COLO668 (cell line): ENCODE measurements at regions not wholly inside any gene's neighbourhood (a gene's known extent, or its start where the extent isn't known, plus 50 kb on each side); places are given as distances from the start of the nearest gene placed in this dataset.
A peak's percentile ranks its signal among the peaks of the same experiment; 100 is the strongest.
"Not testable (repeated sequence)": the region's sequence is repeated elsewhere in the genome, so short reads cannot be mapped to it uniquely, and the experiment has no call there.

Experiments used
- DNase-seq: peaks from one replicate; lab custom pipeline; 2025; ENCODE audit not compliant: unreplicated experiment; lab: John Stamatoyannopoulos, UW

- DNase-seq, result no peak
These were observed 174.8 kb downstream of the PDGFRA start for GRCh38 chr4:54403700-54404453.

DNA sequence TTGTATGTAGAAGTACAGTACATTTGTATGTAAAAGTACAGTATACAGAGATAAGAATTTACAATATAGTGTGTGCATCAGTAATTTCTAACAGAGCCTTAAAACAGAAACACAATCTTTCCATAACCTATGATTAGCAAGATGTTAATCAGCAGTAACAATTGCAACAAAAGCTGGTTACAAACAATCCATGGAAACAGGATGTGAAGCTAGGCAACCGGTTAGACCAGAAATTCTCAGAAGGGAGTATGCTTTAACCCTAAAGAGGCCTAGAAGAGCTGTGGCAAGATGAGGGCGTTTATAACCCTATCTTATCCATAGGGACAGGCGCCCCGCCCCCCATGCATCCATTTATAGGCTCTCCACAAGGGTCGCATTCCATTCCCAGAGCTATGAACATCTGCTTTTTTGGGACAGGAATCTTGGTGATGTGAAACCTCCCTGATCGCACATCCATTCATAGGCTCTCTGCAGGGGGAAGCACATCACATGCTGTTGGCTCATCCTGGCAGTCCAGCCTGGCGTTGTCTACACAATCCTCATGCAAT, 180.3 kb downstream of the PDGFRA start:
- DNase-seq, result not testable (repeated sequence)

- no peak for DNase-seq
These were observed 185.5 kb downstream of the PDGFRA start for GRCh38 chr4:54414545-54414944.

GRCh38 chr4:54417476-54417875, 188.4 kb downstream of the PDGFRA start:
- DNase-seq, result no peak

GRCh38 chr4:54418468-54418867, 189.4 kb downstream of the PDGFRA start:
- DNase-seq, result no peak

DNA sequence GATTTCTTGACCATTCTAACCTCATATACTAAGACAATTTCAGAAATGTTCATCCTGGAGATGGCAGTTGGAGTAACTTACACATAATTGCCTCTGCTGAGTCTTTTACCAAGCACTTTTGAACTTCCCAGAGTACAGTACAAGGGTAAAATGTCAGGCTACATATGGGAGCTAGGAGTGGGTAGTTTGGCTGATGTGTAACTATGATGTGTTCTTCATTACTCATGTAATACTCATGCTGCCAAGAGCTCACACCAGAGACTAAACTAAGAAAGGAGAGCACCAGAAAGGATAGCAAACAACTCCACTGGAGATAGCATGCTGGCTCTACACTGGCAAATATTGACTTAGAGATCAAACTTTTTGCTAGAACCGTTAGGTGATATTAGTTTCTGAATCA, 194.0 kb downstream of the PDGFRA start:
- DNase-seq, result no peak

GRCh38 chr4:54427826-54428225, 198.7 kb downstream of the PDGFRA start:
- DNase-seq, result no peak

- DNase-seq, result no peak
These were observed 199.8 kb downstream of the PDGFRA start for GRCh38 chr4:54428940-54429339.

DNA sequence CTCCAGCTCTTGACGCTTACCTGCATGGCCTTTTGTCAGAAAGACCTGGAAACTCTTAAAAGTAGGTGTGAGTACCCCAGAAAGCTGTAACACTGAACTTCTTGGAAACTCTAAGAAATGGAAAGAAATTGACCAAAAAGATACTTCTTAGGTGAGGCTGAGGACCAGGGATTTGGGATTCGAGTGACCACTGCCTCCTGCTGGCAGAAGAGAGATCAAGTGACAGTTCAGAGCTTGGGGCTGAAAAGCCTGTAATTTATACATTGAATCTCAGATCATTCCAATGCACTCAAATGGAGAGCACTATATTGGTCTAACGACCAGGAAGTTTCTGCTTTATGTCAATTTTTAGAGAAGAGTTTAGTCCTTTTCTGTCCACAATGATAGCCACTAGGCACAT, 204.6 kb downstream of the PDGFRA start:
- DNase-seq, result peak; percentile 4

DNA sequence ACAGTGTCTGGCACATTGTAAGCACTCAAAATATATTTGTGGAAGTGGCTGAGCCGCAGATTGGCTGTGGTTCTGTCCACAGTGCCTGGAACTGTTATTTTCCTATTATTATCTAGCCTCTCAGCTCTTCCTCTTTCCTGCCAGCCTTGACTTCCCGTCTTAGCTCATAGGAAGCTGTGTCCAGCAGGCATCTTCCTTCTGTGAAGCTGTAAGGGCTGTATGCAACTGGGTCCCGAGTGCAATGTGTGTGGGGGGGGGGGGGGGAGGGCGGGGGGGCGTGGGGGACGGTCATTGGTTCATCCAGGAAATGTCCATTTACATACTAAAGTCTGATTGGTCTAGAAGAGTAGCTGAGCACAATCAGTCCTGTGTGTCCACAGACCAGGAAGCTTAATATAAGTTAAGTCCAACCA, 210.7 kb downstream of the PDGFRA start:
- DNase-seq, result no peak

DNA sequence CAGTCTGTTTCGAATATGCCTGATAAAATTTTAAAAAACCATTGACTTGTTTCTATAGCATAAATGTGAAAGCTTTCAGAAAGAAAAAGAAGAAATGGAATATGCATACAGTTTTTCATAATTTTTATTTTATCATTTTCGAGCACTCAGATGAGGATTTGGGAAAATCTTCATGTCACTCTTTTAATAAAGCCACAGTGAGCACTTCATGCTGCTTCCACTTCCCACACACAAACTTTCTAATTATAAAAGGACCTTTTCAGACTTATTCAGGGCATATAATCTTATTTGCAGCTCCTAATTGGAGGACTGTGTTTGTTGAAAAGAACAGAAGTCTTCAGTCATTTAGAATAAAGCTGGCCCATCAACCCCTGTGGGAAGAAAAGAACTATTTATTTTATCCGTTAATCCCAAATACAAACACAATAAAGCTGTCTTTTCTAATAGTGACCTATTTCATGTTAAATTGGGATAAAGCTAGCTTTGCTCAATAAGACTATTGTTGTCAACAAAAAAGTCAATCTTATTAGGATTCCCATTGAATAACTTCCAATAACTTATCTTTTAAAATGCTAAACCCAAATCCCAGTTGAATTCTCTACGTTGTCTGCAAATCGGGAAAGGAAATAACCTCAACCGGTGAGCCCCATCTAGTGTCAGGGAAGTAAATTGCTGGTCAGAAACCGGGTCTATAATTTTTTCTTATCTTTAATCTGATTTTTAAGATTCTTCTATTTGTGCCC, 211.5 kb downstream of the PDGFRA start:
- DNase-seq, result no peak

DNA sequence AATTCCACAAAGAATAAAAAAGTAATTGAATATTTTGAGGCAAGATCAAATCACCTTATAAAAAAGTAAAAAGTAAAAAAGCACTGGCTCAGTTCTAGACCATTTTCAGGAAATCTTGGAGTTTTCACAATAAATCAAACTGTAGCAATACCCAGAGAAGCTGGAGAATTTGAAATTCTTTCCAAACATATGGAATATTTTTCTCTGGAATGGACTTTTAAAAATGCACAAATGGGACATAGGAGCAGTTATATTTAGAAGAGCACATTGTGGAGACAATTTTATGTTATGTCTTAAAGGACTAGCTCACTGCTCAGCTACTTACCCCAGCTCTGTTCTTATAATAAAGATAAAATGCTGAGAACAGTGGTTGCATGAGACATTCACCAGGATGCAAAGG, 211.9 kb upstream of the KIT start:
- no peak for DNase-seq

DNA sequence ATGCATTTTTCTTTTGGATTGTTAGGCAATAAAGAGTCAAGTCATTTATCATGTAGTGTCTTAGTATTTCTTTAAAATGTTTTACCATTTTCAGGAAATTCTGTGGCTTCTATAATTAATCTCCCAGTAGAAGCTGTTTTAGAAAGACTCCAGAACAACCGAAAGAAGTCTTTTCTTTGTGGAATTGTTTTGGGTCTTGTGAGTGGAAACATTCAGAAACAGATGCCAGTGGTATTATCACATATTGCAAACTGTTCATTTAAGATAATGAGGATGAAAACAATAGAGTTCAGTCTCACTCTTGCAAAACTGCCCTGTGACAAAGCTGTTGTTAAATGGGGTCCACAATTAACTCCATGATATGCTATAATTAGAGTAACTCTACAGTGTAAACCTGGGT, 211.2 kb upstream of the KIT start:
- no peak for DNase-seq

GRCh38 chr4:54447304-54447703, 210.5 kb upstream of the KIT start:
- no peak for DNase-seq

DNA sequence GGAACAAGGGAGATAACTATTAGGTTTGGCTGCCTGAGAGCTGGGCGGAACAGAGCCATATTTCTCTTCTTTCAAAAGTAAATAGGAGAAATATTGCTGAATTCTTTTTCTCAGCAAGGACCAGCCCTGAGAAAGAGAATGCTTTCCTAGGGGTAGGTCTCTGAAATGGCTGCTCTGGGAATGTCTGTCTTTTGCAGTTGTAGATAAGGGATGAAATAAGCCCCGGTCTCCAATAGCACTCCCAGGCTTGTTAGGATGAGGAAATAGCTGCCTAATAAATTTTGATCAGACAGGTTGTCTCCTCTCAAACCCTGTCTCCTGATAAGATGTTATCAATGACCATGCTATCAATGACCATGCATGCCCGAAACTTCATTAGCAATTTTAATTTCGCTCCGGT, 207.8 kb upstream of the KIT start:
- DNase-seq, result no peak

DNA sequence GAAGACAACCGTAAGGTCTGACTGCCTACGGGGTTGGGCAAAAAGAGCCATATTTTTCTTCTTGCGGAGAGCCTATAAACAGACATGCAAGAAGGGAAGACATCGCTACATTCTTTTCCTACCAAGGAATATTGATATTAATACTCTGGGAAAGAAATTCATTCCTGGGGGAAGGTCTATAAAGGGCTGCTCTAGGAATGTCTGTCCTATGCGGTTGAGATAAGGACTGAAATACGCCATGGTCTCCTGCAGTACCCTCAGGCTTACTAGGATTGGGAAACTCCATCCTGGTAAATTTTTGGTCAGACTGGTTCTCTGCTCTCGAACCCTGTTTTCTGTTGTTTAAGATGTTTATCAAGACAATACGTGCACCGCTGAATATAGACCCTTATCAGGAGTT, 190.8 kb upstream of the KIT start:
- DNase-seq, result not testable (repeated sequence)

DNA sequence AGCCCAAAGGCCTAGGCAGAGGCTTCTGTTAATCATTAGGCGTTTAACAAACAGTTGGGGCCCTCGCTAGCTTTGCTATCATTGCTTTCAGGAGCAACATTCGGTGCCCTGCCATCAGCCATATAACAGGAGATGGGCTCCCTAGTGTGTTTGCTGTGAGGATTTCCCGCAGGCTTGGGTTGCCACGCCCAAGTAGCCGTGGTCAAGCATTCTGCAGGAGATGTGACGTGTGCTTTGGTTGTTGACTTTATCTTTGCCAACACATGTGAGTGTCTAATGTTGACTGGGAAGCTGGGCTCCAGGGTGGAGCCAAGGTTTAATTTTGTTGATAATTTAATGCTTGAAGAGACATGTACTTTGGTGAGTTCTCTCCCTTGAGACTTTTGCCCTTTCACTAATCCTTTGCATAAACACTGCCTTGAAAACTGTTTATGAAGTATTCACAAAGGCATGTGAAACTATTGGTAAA, 184.6 kb upstream of the KIT start:
- peak; percentile 82 for DNase-seq

GRCh38 chr4:54473798-54474197, 184.0 kb upstream of the KIT start:
- DNase-seq, result no peak

DNA sequence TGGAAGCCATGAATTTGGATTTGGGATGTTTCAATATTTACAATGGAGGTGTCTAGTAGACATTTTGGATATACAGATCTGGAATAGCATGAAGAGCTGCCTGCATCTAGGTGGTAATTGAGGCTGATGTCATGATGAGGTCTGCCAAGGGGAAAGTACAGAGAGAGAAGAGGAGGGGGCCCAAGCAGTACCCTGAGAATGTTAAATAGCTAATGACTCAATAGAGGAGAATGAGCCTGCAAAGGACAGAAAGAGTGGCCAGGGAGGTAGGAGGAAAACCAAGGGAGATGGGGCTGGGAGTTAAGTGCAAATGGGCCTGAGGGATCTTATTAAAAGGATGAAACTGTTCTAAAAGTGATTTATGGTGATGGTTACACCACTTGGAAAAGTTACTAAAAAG, 182.2 kb upstream of the KIT start:
- DNase-seq, result no peak

- peak; percentile 5 for DNase-seq
These were observed 175.1 kb upstream of the KIT start for GRCh38 chr4:54482529-54483200.

- DNase-seq, result peak; percentile 60
These were observed 173.4 kb upstream of the KIT start for GRCh38 chr4:54484383-54484782.

- no peak for DNase-seq
These were observed 170.3 kb upstream of the KIT start for GRCh38 chr4:54487491-54487890.
